ENCODE measurements at regions not wholly inside any gene's neighbourhood (a gene's known extent, or its start where the extent isn't known, plus 50 kb on each side); places are given as distances from the start of the nearest gene placed in this dataset.

GRCh38 chr11:81165164-81165563 is 1568.5 kb downstream of the FAM181B start:
- no peaks in the 10 kb centered on the region for H3K9me2 ChIP-seq (ENCODE audit: low read depth, low read length)
- H3K9me3 ChIP-seq (ENCODE audit: low read length) = no peaks in the 10 kb centered on the region
- no peaks in the 10 kb centered on the region for H4K20me1 ChIP-seq (ENCODE audit: insufficient read depth, low read length)
- H3K36me3 ChIP-seq (ENCODE audit: insufficient read depth, low read length) = no peaks in the 10 kb centered on the region
- H3K9ac ChIP-seq (ENCODE audit: low read length) = no peak overlapping the region
- no peak overlapping the region for H3K4me2 ChIP-seq (ENCODE audit: low read length)
- H2AFZ ChIP-seq (ENCODE audit: low read length) = no peak overlapping the region
- H3K4me1 ChIP-seq (ENCODE audit: insufficient read depth, low read length, severe bottlenecking) = no peaks in the 10 kb centered on the region
- no peaks in the 10 kb centered on the region; the same call in 1 of the 2 replicates for H3F3A ChIP-seq (ENCODE audit: insufficient read depth, low read length)
- H3K4me3 ChIP-seq (ENCODE audit: low read depth, low read length, poor library complexity, severe bottlenecking) = no peak overlapping the region
- H3K27me3 ChIP-seq (ENCODE audit: insufficient read depth, low read length) = no peaks in the 10 kb centered on the region
- TF ChIP-seq EZH2 (IDR thresholded peaks at IDR 0.05; ENCODE audit: borderline replicate concordance, low read length) (no peak), CTCF (IDR thresholded peaks at IDR 0.05; ENCODE audit: low read length) (no peak)
- H3K79me2 ChIP-seq (ENCODE audit: insufficient read depth, low read length) = no peaks in the 10 kb centered on the region
- H3K27ac ChIP-seq (ENCODE audit: low read depth, low read length, poor library complexity, severe bottlenecking) = no peak overlapping the region

GRCh38 chr11:81159900-81160299 is 1573.8 kb downstream of the FAM181B start:
- Histone ChIP-seq H3K9ac (ENCODE audit: low read length) (no peak overlapping the region), H3K27me3 (ENCODE audit: insufficient read depth, low read length) (no peaks in the 10 kb centered on the region), H2AFZ (ENCODE audit: low read length) (no peak overlapping the region), H3K36me3 (ENCODE audit: insufficient read depth, low read length) (no peaks in the 10 kb centered on the region), H4K20me1 (ENCODE audit: insufficient read depth, low read length) (no peaks in the 10 kb centered on the region), H3K79me2 (ENCODE audit: insufficient read depth, low read length) (no peaks in the 10 kb centered on the region), H3K9me3 (ENCODE audit: low read length) (no peaks in the 10 kb centered on the region), H3K4me3 (ENCODE audit: low read depth, low read length, poor library complexity, severe bottlenecking) (no peak overlapping the region), H3K4me2 (ENCODE audit: low read length) (no peak overlapping the region), H3K4me1 (ENCODE audit: insufficient read depth, low read length, severe bottlenecking) (no peaks in the 10 kb centered on the region), H3F3A (ENCODE audit: insufficient read depth, low read length) (no peaks in the 10 kb centered on the region), H3K9me2 (ENCODE audit: low read depth, low read length) (no peaks in the 10 kb centered on the region), H3K27ac (ENCODE audit: low read depth, low read length, poor library complexity, severe bottlenecking) (no peak overlapping the region)
- no peak for TF ChIP-seq EZH2 (IDR thresholded peaks at IDR 0.05; ENCODE audit: borderline replicate concordance, low read length)

GRCh38 chr11:81135570-81135969 is 1598.1 kb downstream of the FAM181B start:
- Histone ChIP-seq H3K9me3 (ENCODE audit: low read length) (no peaks in the 10 kb centered on the region), H3K79me2 (ENCODE audit: insufficient read depth, low read length) (no peaks in the 10 kb centered on the region), H3K36me3 (ENCODE audit: insufficient read depth, low read length) (no peaks in the 10 kb centered on the region), H3F3A (ENCODE audit: insufficient read depth, low read length) (no peaks in the 10 kb centered on the region), H3K9me2 (ENCODE audit: low read depth, low read length) (no peaks in the 10 kb centered on the region), H4K20me1 (ENCODE audit: insufficient read depth, low read length) (no peaks in the 10 kb centered on the region), H3K27me3 (ENCODE audit: insufficient read depth, low read length) (no peaks in the 10 kb centered on the region), H3K4me3 (ENCODE audit: low read depth, low read length, poor library complexity, severe bottlenecking) (no peak overlapping the region), H3K9ac (ENCODE audit: low read length) (no peak overlapping the region), H3K4me2 (ENCODE audit: low read length) (no peak overlapping the region), H3K27ac (ENCODE audit: low read depth, low read length, poor library complexity, severe bottlenecking) (no peak overlapping the region), H2AFZ (ENCODE audit: low read length) (no peak overlapping the region), H3K4me1 (ENCODE audit: insufficient read depth, low read length, severe bottlenecking) (no peaks in the 10 kb centered on the region)
- TF ChIP-seq EZH2 (IDR thresholded peaks at IDR 0.05; ENCODE audit: borderline replicate concordance, low read length) (no peak), CTCF (IDR thresholded peaks at IDR 0.05; ENCODE audit: low read length) (no peak)

GRCh38 chr11:81129618-81130017 is 1604.0 kb downstream of the FAM181B start:
- no peaks in the 10 kb centered on the region for H3K4me1 ChIP-seq (ENCODE audit: insufficient read depth, low read length, severe bottlenecking)
- H3K9me2 ChIP-seq (ENCODE audit: low read depth, low read length) = no peaks in the 10 kb centered on the region
- H3K79me2 ChIP-seq (ENCODE audit: insufficient read depth, low read length) = no peaks in the 10 kb centered on the region
- H3K27me3 ChIP-seq (ENCODE audit: insufficient read depth, low read length) = no peaks in the 10 kb centered on the region
- no peaks in the 10 kb centered on the region for H3F3A ChIP-seq (ENCODE audit: insufficient read depth, low read length)
- H4K20me1 ChIP-seq (ENCODE audit: insufficient read depth, low read length) = no peaks in the 10 kb centered on the region
- no peak overlapping the region for H2AFZ ChIP-seq (ENCODE audit: low read length)
- no peaks in the 10 kb centered on the region for H3K36me3 ChIP-seq (ENCODE audit: insufficient read depth, low read length)
- no peak for TF ChIP-seq EZH2 (IDR thresholded peaks at IDR 0.05; ENCODE audit: borderline replicate concordance, low read length)
- no peaks in the 10 kb centered on the region for H3K9me3 ChIP-seq (ENCODE audit: low read length)
- no peak overlapping the region for H3K27ac ChIP-seq (ENCODE audit: low read depth, low read length, poor library complexity, severe bottlenecking)
- no peak overlapping the region for H3K4me3 ChIP-seq (ENCODE audit: low read depth, low read length, poor library complexity, severe bottlenecking)
- H3K4me2 ChIP-seq (ENCODE audit: low read length) = no peak overlapping the region
- H3K9ac ChIP-seq (ENCODE audit: low read length) = no peak overlapping the region

All from OCI-LY1 (cell line).